ENCODE measurements at regions not wholly inside any gene's neighbourhood (a gene's known extent, or its start where the extent isn't known, plus 50 kb on each side); places are given as distances from the start of the nearest gene placed in this dataset.
"Not testable (repeated sequence)": the region's sequence is repeated elsewhere in the genome, so short reads cannot be mapped to it uniquely, and the experiment has no call there.

DNA sequence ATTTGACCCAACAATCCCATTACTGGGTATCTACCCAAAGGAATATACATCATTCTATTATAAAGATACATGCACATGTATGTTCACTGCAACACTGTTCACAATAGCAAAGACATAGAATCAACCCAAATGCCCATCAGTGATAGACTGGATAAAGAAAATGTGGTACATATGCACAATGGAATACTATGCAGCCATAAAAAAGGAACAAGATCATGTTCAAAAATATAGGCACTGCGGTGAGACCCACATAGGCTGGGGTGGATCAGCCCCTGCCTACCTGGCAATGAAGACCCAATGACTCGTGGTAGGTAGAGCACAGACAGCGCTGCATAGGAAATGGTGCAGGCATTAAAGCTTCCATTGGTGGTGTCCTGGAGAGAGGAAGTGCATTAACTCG lies 88.6 kb upstream of the NFIL3 start:
- H3K4me3 ChIP-seq (ENCODE audit: low read length): not testable (repeated sequence)

DNA sequence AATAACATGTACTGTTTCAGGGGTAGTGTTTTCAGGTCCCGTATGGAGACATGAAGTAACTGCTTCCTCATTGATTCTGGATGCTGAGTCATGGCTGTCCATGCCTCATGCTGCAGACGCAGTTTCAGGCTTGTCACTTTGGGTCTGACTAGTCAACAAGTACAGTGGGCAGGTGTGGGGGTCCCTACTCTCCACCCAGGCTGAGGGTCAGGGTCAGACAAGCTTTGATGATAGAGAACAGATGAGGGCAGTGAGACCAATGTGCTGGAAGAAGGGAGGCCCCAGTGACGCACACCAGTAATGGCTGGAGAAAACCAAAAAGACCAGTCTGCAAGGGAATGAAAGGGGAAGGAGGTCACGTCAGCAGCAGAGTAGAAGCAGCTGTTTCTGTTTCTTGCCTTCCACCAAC lies 80.0 kb upstream of the NFIL3 start:
- no peak overlapping the region for H3K4me3 ChIP-seq (ENCODE audit: low read length)
- peak; percentile 35 for DNase-seq (ENCODE audit: low read depth)
- TF ChIP-seq, protein P1, sequence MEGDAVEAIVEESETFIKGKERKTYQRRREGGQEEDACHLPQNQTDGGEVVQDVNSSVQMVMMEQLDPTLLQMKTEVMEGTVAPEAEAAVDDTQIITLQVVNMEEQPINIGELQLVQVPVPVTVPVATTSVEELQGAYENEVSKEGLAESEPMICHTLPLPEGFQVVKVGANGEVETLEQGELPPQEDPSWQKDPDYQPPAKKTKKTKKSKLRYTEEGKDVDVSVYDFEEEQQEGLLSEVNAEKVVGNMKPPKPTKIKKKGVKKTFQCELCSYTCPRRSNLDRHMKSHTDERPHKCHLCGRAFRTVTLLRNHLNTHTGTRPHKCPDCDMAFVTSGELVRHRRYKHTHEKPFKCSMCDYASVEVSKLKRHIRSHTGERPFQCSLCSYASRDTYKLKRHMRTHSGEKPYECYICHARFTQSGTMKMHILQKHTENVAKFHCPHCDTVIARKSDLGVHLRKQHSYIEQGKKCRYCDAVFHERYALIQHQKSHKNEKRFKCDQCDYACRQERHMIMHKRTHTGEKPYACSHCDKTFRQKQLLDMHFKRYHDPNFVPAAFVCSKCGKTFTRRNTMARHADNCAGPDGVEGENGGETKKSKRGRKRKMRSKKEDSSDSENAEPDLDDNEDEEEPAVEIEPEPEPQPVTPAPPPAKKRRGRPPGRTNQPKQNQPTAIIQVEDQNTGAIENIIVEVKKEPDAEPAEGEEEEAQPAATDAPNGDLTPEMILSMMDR (IDR thresholded peaks at IDR 0.05; ENCODE audit: insufficient read depth, low read depth, low read length, missing control alignments): no peak

More for the DNA sequence above, 88.6 kb upstream of the NFIL3 start:
- DNase-seq (ENCODE audit: low read depth): not testable (repeated sequence)

DNA sequence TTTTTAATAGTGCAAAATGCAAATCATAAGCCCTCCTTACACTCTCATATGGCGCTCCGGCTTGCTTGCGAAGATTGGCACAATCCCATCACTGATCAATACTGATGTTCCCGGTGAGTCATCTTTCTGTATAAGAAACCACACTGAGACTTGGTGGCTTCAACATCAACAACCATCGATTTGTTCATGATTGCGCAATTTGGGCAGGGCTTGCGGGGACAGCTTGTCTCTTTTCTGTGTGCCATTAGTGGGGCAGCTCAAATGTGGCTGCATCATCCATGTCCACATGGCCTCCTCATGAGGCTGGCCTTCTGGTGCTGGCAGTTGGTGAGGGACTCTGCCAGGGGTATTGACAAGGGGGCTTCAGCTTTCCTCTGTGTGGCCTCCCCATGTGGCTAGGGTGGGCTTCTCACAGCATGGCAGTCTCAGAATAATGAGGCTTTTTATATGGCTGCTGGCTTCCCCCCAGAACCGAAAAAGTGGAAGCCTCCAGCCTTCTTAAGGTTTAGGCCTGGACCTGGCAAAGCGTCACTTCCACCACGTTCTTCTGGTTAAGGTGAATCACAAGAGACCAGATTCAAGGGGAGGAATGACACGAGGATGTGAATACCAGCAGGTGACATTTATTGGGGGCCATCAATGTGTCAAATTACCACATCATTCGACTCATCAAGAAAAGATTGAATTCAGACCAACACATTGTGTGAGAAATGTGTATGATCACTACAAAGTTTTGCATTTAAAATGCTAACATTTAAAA lies 79.5 kb upstream of the NFIL3 start:
- TF ChIP-seq, protein P1 (IDR thresholded peaks at IDR 0.05; ENCODE audit: insufficient read depth, low read depth, low read length, missing control alignments): no peak
- no peak overlapping the region for H3K4me3 ChIP-seq (ENCODE audit: low read length)
- no peak for DNase-seq (ENCODE audit: low read depth)

DNA sequence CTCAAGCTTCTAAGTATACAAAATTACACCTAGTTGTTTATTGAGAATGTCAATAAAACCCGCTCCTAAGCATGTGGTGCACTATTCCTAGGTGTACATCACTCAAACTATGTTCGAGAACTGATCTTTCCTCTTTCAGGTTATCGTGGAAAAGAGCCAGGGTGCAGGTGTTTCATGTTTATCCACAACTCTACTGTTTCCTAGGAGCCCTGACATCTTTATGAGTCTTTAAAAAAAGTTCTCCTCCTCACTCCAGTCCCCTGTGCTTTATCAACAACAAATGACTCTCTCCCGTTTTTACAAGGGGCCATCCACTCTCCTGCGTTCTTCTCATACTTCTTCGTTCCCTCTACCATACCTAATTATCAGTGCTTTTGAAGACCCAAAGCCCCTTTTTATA lies 78.8 kb upstream of the NFIL3 start:
- H3K4me3 ChIP-seq (ENCODE audit: low read length): no peak overlapping the region
- TF ChIP-seq, protein P1 (IDR thresholded peaks at IDR 0.05; ENCODE audit: insufficient read depth, low read depth, low read length, missing control alignments): no peak
- no peak for DNase-seq (ENCODE audit: low read depth)

DNA sequence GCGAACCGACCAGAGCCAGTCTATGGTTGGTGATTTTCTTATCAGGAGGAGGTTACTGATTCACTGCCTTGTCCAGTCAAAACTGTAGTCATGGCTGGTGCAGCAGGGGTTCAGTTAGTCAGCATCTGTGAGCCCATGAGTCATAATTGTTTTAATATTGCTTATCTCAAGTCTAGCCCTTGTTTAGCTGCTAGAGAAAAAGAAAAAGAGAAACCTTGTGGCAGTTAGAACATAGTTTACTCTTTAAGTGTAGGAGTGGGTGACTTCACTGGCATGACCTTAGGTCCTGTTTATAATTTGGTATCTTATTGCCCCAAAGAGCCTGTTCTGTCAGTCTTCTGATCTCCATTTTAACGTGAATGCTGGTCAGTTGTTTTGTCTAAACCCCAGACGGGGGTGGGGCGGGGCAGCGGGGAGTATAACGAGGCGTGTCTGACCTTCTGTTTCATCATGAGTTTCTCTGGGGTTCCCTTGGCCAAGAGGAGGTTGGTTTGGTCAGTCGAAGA lies 76.9 kb upstream of the NFIL3 start:
- peak; percentile 70 for DNase-seq (ENCODE audit: low read depth)
- TF ChIP-seq, protein P1 (IDR thresholded peaks at IDR 0.05; ENCODE audit: insufficient read depth, low read depth, low read length, missing control alignments): no peak
- H3K4me3 ChIP-seq (ENCODE audit: low read length): no peak overlapping the region

DNA sequence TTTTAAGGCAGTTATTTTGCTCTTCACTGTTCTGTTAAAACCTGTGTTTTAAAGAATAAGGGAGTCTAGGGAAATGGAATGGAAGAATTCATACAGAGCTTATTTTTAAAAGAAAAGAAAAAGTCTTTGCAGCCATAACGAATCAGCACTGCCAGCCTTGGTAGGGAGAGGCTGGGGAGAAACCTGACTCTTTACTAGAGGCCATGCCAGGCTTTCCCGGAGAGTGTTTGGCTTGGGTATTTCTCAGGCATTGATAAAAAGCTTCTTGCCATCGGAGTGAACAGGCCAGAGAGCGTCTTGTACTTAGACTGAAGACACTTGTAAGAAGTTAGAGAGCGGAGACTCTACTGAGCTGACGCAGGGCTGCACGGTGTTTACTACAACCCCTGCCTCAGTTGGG lies 72.7 kb upstream of the NFIL3 start:
- DNase-seq (ENCODE audit: low read depth): no peak
- TF ChIP-seq, protein P1 (IDR thresholded peaks at IDR 0.05; ENCODE audit: insufficient read depth, low read depth, low read length, missing control alignments): no peak
- H3K4me3 ChIP-seq (ENCODE audit: low read length): no peak overlapping the region

DNA sequence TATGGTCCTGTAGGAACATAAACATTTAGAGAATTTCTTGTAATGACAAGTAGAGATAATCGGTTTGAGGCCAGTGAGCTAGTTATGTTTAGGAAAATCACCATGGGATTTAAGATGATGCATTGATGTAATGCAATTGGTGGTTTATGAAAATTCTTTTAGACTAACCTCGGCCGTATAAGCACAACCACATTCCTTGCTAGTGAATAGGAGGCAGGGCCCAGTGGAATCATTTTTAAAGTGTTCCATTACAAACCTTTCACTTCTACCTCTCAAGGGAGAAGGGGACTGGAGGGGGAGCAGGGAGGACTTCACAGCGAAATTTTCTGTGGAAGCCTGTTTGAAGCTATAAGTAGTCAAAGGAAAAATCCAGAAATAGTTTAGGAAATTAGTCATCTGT lies 71.8 kb upstream of the NFIL3 start:
- TF ChIP-seq, protein P1 (IDR thresholded peaks at IDR 0.05; ENCODE audit: insufficient read depth, low read depth, low read length, missing control alignments): no peak
- H3K4me3 ChIP-seq (ENCODE audit: low read length): no peak overlapping the region
- peak; percentile 62 for DNase-seq (ENCODE audit: low read depth)

Measured in epithelial cell of esophagus (primary cell).